Hepatocyte (in vitro differentiated cells): ENCODE measurements at regions not wholly inside any gene's neighbourhood (a gene's known extent, or its start where the extent isn't known, plus 50 kb on each side); places are given as distances from the start of the nearest gene placed in this dataset.

ENCODE experiments used
- DNase-seq: peaks from one replicate; pipeline ENCODE4 v3.0.0-alpha.2; 2016; ENCODE audit warnings: low spot score
- H2AFZ ChIP-seq: fragments of 200-600 bp; sonication (generic); 2 replicates; pipeline ENCODE4 v1.6.0; 2016; ENCODE audit warnings: antibody characterized with exemption, mild to moderate bottlenecking
- H3K27ac ChIP-seq: fragments of 200-600 bp; sonication (generic); 2 replicates; pipeline ENCODE4 v1.5.1; 2016; ENCODE audit warnings: mild to moderate bottlenecking
- H3K27me3 ChIP-seq: fragments of 200-600 bp; sonication (generic); 2 replicates; pipeline ENCODE4 v1.6.1; 2016
- H3K36me3 ChIP-seq: fragments of 200-600 bp; sonication (generic); replicated peaks from 2 replicates; pipeline ENCODE4 v1.5.1; 2016; ENCODE audit warnings: low read depth; ENCODE audit not compliant: insufficient read depth
- H3K4me1 ChIP-seq: fragments of 200-600 bp; sonication (generic); 2 replicates; pipeline ENCODE4 v1.5.1; 2016; ENCODE audit warnings: mild to moderate bottlenecking, moderate library complexity; ENCODE audit not compliant: insufficient read depth
- H3K4me2 ChIP-seq: fragments of 200-600 bp; sonication (generic); 2 replicates; pipeline ENCODE4 v1.6.0; 2016
- H3K4me3 ChIP-seq: fragments of 200-600 bp; sonication (generic); 2 replicates; pipeline ENCODE4 v1.5.1; 2016; ENCODE audit warnings: mild to moderate bottlenecking
- H3K79me2 ChIP-seq: fragments of 200-600 bp; sonication (generic); 2 replicates; pipeline ENCODE4 v1.6.0; 2017; ENCODE audit warnings: mild to moderate bottlenecking
- H3K9me2 ChIP-seq: fragments of 200-600 bp; sonication (generic); replicated peaks from 2 replicates; pipeline ENCODE4 v1.6.0; 2017; ENCODE audit warnings: mild to moderate bottlenecking; ENCODE audit not compliant: insufficient read depth
- H3K9me3 ChIP-seq: fragments of 200-600 bp; sonication (generic); 2 replicates; pipeline ENCODE4 v1.5.1; 2016; ENCODE audit warnings: low read depth, mild to moderate bottlenecking
- H4K20me1 ChIP-seq: fragments of 200-600 bp; sonication (generic); 2 replicates; pipeline ENCODE4 v1.6.0; 2016; ENCODE audit warnings: mild to moderate bottlenecking; ENCODE audit not compliant: insufficient read depth, poor library complexity, severe bottlenecking
- EZH2 ChIP-seq: fragments of 200-600 bp; sonication (generic); IDR thresholded peaks from 2 replicates; pipeline ENCODE4 v1.6.1; 2016; ENCODE audit warnings: antibody characterized with exemption, mild to moderate bottlenecking, borderline replicate concordance
- EZH2phosphoT487 ChIP-seq: fragments of 200-600 bp; sonication (generic); IDR thresholded peaks from one replicate; pipeline ENCODE4 v1.6.1; 2018; ENCODE audit warnings: antibody characterized with exemption, mild to moderate bottlenecking, low read depth, moderate library complexity; ENCODE audit not compliant: unreplicated experiment, severe bottlenecking
- WGBS: methylation state at CpG from one replicate; pipeline ENCODE4 v1.1.6; 2016; ENCODE audit warnings: low lambda C conversion rate; ENCODE audit errors: missing lambda C conversion rate; 5-methylcytosine and 5-hydroxymethylcytosine counted together
- TF ChIP-seq, protein P1 (sequence below): fragments of 200-600 bp; sonication (generic); IDR thresholded peaks from 2 replicates; pipeline ENCODE4 v1.5.1; 2016; ENCODE audit warnings: antibody characterized with exemption, mild to moderate bottlenecking; ENCODE audit not compliant: poor library complexity

DNA sequence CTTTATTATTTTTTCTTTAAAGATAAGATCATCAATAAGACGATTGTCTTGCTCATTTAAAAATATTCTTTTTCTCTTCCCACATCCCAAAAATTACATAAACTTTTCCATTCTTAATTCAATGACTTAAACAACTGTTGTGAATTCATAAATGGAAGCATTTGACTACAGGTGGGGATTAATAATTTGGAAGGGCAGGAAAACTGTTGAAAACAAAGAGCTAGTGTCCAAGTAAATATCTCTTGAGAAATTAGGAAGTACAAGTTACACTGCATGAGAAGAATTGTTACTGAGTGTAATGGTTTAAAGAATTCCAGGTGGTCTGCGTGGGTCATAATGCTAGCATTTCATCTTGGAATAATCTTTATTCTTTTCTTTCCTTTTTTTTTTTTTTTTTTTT lies 634.8 kb upstream of the ZEB2 start:
- no peak for TF ChIP-seq EZH2
- TF ChIP-seq, protein P1, sequence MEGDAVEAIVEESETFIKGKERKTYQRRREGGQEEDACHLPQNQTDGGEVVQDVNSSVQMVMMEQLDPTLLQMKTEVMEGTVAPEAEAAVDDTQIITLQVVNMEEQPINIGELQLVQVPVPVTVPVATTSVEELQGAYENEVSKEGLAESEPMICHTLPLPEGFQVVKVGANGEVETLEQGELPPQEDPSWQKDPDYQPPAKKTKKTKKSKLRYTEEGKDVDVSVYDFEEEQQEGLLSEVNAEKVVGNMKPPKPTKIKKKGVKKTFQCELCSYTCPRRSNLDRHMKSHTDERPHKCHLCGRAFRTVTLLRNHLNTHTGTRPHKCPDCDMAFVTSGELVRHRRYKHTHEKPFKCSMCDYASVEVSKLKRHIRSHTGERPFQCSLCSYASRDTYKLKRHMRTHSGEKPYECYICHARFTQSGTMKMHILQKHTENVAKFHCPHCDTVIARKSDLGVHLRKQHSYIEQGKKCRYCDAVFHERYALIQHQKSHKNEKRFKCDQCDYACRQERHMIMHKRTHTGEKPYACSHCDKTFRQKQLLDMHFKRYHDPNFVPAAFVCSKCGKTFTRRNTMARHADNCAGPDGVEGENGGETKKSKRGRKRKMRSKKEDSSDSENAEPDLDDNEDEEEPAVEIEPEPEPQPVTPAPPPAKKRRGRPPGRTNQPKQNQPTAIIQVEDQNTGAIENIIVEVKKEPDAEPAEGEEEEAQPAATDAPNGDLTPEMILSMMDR = no peak
- TF ChIP-seq EZH2phosphoT487 = no peak
- no peaks in the 10 kb centered on the region for H3K9me2 ChIP-seq
- H3K79me2 ChIP-seq = no peaks in the 10 kb centered on the region
- H4K20me1 ChIP-seq = no peaks in the 10 kb centered on the region
- H3K27me3 ChIP-seq = no peaks in the 10 kb centered on the region
- DNase-seq = no peak
- no peak overlapping the region for H3K4me2 ChIP-seq
- H3K9me3 ChIP-seq = no peaks in the 10 kb centered on the region
- no peak overlapping the region for H2AFZ ChIP-seq
- H3K4me3 ChIP-seq = no peak overlapping the region
- H3K27ac ChIP-seq = no peak overlapping the region
- no peaks in the 10 kb centered on the region for H3K4me1 ChIP-seq
- WGBS = 90% methylated on average over 2 of the region's 2 CpGs
- no peaks in the 10 kb centered on the region for H3K36me3 ChIP-seq

DNA sequence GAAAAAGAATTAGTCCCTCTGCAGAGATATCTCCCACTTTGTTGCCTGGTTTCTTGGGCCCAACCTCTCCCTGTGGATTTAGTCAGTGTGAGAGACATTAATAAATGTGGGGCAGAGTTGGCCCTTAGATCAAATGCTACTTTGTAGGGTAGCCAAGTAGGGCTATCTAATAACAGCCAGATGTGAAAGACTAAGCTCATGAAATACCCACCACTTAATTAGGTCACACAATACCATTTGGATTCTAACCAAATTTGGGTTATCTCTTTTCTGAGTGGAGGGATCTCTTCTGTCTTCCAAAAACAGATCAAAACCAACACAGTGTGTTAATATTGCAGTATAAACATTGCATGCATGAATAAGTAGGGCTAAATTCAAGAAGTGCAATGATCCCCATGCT lies 626.8 kb upstream of the ZEB2 start:
- TF ChIP-seq EZH2 = no peak
- TF ChIP-seq EZH2phosphoT487 = no peak
- TF ChIP-seq, protein P1 = no peak
- Histone ChIP-seq H3K9me3 (no peaks in the 10 kb centered on the region), H3K4me2 (no peak overlapping the region), H2AFZ (no peak overlapping the region), H3K36me3 (no peaks in the 10 kb centered on the region), H3K9me2 (no peaks in the 10 kb centered on the region), H3K4me1 (no peaks in the 10 kb centered on the region), H4K20me1 (no peaks in the 10 kb centered on the region), H3K79me2 (no peaks in the 10 kb centered on the region), H3K27ac (no peak overlapping the region), H3K27me3 (no peaks in the 10 kb centered on the region), H3K4me3 (no peak overlapping the region)
- DNase-seq = no peak

DNA sequence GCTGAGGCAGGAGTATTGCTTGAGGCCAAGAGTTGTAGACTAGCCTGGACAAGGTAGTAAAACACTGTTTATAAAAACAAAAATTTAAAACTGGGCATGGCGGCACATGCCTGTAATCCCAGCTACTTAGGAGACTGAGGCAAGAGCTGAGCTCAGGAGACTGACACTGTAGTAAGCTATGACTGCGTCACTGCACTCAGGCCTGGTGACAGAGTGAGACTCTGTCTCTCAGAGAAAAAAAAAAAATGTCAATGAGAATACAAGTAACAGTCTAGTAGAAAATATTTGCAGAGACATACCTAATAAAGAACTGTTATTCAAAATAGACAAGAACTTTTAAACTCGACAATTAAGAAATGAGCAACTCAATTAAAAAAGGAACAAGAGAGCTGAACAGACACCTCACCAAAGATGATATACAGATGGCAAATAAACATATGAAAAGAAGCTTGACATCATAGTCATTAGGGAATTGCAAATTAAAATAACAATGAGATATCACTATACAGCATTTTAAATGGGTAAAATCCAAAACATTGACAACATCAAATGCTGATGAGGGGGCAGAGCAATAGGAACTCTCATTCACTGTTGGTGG lies 624.3 kb upstream of the ZEB2 start:
- Histone ChIP-seq H3K4me3 (no peak overlapping the region), H3K79me2 (no peaks in the 10 kb centered on the region), H3K27me3 (no peaks in the 10 kb centered on the region), H3K4me1 (no peaks in the 10 kb centered on the region), H3K4me2 (no peak overlapping the region), H4K20me1 (no peaks in the 10 kb centered on the region), H3K27ac (no peak overlapping the region), H2AFZ (no peak overlapping the region), H3K9me3 (no peaks in the 10 kb centered on the region), H3K9me2 (no peaks in the 10 kb centered on the region), H3K36me3 (no peaks in the 10 kb centered on the region)
- TF ChIP-seq EZH2phosphoT487 = no peak
- TF ChIP-seq EZH2 = no peak
- TF ChIP-seq, protein P1 = no peak
- 96% methylated on average over 3 of the region's 3 CpGs for WGBS
- DNase-seq = no peak

DNA sequence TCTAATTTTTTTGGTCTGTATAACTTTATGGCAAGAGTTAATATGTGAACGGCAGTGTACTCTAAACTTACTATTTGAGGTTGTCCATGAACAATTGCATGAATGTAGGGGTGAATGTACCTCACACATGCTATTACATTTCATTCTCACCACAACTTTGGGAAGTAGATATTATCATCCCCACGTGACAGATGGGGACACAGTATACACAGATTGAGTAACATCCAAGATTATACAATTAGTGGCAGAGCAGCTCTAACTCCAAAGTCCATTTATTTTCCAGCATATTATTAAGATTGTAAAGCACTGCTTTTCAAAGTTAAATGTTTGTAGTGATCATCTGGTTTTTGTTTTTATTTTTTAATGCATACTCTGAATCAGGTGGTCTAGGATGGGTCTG lies 622.1 kb upstream of the ZEB2 start:
- H3K4me1 ChIP-seq = no peaks in the 10 kb centered on the region
- H3K4me3 ChIP-seq = no peak overlapping the region
- 69% methylated on average over 2 of the region's 2 CpGs for WGBS
- TF ChIP-seq EZH2phosphoT487 (no peak), EZH2 (no peak)
- TF ChIP-seq, protein P1 = no peak
- H3K79me2 ChIP-seq = no peaks in the 10 kb centered on the region
- no peak for DNase-seq
- H3K4me2 ChIP-seq = no peak overlapping the region
- no peaks in the 10 kb centered on the region for H3K9me2 ChIP-seq
- H3K36me3 ChIP-seq = no peaks in the 10 kb centered on the region
- no peak overlapping the region for H3K27ac ChIP-seq
- no peaks in the 10 kb centered on the region for H3K27me3 ChIP-seq
- H4K20me1 ChIP-seq = no peaks in the 10 kb centered on the region
- no peaks in the 10 kb centered on the region for H3K9me3 ChIP-seq
- no peak overlapping the region for H2AFZ ChIP-seq
